Astrocyte (in vitro differentiated cells and primary cell): ENCODE measurements at regions not wholly inside any gene's neighbourhood (a gene's known extent, or its start where the extent isn't known, plus 50 kb on each side); places are given as distances from the start of the nearest gene placed in this dataset.

Source experiments
- EZH2 ChIP-seq: IDR thresholded peaks from 2 replicates; pipeline ENCODE4 v1.6.1; 2012; ENCODE audit warnings: mild to moderate bottlenecking, low read length, inconsistent platforms; ENCODE audit not compliant: insufficient read depth
- TF ChIP-seq, protein P1 (sequence below): IDR thresholded peaks from 2 replicates; pipeline ENCODE4 v1.5.1; 2011; ENCODE audit warnings: low read depth, mild to moderate bottlenecking, inconsistent platforms, low read length, moderate library complexity; ENCODE audit not compliant: insufficient read depth

DNA sequence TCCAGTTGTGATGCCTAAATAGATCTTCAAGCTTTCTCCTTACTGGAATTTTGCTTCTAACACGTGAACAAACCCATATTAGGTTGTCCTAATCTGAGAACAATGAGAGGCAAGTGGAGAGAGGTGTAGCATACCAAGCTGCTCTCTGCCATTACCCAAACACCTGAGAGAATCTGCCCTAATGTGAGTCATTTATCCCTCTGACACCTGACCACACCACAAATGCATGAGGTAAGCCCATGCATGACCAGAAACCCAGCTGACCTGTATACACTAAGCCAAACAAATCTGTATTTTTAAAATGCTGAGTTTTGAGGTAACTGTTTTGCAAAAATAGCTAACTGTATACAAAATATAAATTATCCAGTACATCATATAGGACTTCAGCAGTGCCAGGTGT lies 1458.1 kb upstream of the B3GALT2 start:
- TF ChIP-seq, protein P1, sequence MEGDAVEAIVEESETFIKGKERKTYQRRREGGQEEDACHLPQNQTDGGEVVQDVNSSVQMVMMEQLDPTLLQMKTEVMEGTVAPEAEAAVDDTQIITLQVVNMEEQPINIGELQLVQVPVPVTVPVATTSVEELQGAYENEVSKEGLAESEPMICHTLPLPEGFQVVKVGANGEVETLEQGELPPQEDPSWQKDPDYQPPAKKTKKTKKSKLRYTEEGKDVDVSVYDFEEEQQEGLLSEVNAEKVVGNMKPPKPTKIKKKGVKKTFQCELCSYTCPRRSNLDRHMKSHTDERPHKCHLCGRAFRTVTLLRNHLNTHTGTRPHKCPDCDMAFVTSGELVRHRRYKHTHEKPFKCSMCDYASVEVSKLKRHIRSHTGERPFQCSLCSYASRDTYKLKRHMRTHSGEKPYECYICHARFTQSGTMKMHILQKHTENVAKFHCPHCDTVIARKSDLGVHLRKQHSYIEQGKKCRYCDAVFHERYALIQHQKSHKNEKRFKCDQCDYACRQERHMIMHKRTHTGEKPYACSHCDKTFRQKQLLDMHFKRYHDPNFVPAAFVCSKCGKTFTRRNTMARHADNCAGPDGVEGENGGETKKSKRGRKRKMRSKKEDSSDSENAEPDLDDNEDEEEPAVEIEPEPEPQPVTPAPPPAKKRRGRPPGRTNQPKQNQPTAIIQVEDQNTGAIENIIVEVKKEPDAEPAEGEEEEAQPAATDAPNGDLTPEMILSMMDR = no peak
- TF ChIP-seq EZH2 = no peak
